ENCODE measurements at regions not wholly inside any gene's neighbourhood (a gene's known extent, or its start where the extent isn't known, plus 50 kb on each side); places are given as distances from the start of the nearest gene placed in this dataset.
"Not testable (repeated sequence)": the region's sequence is repeated elsewhere in the genome, so short reads cannot be mapped to it uniquely, and the experiment has no call there.

DNA sequence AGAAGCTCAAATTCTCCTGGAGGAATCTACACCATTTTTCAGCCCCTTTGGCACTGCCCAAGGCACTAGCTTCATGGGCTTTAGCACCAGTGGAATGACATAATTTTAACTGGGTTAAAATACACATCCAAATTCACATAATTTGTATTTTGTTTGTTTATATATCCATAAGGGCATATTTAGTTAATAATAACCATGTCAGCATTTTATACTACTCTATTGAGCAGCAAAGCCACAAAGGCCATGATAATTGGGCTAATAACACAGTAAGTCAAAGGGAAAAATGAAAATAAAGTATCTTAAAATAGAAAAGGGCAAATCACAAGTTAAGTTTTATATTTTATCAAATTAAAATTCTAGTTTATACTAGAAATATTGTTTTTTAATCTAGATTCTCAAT, 262.7 kb upstream of the TACR3 start:
- in situ Hi-C loops (cut with HindIII; ENCODE audit: low sequenced_read_pairs) = no loop called here
- TF ChIP-seq, protein P1, sequence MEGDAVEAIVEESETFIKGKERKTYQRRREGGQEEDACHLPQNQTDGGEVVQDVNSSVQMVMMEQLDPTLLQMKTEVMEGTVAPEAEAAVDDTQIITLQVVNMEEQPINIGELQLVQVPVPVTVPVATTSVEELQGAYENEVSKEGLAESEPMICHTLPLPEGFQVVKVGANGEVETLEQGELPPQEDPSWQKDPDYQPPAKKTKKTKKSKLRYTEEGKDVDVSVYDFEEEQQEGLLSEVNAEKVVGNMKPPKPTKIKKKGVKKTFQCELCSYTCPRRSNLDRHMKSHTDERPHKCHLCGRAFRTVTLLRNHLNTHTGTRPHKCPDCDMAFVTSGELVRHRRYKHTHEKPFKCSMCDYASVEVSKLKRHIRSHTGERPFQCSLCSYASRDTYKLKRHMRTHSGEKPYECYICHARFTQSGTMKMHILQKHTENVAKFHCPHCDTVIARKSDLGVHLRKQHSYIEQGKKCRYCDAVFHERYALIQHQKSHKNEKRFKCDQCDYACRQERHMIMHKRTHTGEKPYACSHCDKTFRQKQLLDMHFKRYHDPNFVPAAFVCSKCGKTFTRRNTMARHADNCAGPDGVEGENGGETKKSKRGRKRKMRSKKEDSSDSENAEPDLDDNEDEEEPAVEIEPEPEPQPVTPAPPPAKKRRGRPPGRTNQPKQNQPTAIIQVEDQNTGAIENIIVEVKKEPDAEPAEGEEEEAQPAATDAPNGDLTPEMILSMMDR (IDR thresholded peaks at IDR 0.05; ENCODE audit: low read depth, low read length, missing control alignments) = no peak

DNA sequence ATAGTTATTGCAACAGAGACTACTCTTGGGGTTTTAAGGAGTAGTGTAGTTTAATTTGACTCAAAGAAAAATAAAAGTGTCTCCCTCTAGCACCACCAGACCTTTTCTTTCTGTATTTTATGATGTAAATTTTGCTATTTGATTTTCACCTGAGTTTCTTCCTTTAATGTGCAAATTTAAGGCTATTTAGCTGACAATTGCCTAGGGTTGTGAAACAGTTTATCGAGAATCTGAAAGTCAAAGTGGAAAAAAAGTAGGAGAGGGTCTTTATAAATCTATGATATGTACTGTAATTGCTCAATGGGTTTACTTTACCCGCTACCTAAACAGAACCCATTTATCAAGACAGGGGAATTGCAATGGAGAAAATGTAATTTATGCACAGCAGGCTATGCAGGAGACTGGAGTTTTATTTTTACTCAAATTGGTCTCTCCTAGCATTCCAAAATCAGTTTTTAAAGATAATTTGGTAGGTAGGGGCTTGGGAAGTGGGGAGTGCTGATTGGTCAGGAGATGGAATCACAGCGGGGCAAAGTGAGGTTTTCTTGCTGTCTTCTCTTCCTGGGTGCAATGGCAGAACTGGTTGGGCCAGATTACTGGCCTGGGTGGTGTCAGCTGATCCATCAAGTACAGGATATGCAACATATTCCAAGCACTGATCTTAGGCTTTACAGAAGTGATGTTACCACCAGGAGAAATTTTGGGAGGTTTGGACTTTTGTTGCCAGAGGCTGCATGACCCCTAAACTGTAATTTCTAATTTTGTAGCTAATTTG, 228.6 kb upstream of the TACR3 start:
- no peak for DNase-seq (ENCODE audit: low read depth)
- H3K4me3 ChIP-seq (ENCODE audit: low read depth, low read length) = no peak overlapping the region
- TF ChIP-seq, protein P1 (IDR thresholded peaks at IDR 0.05; ENCODE audit: low read depth, low read length, missing control alignments) = no peak
- in situ Hi-C loops (cut with HindIII; ENCODE audit: low sequenced_read_pairs) = no loop called here

More for the DNA sequence above, 262.7 kb upstream of the TACR3 start:
- DNase-seq (ENCODE audit: low read depth) = no peak
- no peak overlapping the region for H3K4me3 ChIP-seq (ENCODE audit: low read depth, low read length)

DNA sequence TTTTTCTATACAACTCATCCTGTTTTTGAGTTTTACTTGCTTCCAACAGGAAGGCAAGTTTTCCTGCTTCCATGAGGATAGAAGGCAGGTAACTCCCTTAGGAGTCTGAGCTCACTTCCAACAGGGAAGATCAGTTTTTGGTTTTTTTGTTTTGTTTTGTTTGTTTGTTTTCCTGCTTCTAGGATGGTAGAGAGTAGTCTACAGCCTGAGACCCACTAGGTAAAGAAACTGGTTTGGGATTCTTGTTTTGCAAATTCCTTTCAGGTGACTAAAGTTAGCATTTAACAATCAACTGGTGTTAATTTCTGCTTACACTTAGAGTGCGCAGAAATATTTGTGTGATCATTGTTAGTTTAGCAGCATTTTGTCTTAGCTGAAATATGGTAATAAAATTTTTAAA, 227.8 kb upstream of the TACR3 start:
- no peak overlapping the region for H3K4me3 ChIP-seq (ENCODE audit: low read depth, low read length)
- in situ Hi-C loops (cut with HindIII; ENCODE audit: low sequenced_read_pairs) = no loop called here
- DNase-seq (ENCODE audit: low read depth) = no peak
- TF ChIP-seq, protein P1 (IDR thresholded peaks at IDR 0.05; ENCODE audit: low read depth, low read length, missing control alignments) = no peak

DNA sequence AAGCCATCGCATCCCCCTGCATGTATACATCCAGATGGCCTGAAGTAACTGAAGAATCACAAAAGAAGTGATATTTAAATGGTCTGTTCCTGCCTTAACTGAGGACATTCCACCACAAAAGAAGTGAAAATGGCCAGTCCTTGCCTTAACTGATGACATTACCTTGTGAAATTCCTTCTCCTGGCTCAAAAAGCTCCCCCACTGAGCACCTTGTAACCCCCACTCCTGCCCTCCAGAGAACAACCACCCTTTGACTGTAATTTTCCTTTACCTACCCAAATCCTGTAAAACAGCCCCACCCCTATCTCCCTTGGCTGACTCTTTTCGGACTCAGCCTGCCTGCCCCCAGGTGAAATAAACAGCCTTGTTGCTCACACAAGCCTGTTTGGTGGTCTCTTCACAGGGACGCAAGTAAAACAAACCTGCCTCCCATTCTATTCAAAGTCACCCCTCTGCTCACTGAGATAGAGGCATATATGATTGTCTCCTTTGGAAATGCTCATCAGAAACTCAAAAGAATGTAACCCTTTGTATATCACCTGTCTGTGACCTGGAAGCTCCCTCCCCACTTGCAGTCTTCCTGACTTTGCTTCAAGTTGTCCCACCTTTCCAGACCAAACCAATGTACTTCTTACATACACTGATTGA, 227.0 kb upstream of the TACR3 start:
- in situ Hi-C loops (cut with HindIII; ENCODE audit: low sequenced_read_pairs); DNase-seq (ENCODE audit: low read depth); H3K4me3 ChIP-seq (ENCODE audit: low read depth, low read length): not testable (repeated sequence)

DNA sequence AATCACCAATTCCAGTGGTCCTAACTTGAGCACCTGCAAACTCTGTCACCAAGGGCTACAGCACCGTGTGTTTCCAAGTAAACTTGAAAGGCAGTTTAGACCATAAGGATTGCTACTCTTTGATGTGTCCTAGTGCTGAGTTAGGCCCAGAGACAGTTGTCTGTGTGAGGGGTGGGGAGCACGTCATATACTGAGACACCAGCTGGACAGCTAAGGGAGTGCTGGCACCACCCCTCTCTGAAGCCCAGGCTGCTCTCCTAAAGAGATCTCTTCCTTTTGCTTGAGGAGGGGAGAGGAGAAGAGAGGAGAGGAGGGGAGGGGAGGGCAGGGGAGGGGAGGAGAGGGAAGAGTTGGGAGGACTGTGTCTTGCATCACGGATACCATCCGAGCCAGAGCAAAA, 218.7 kb upstream of the TACR3 start:
- no peak for DNase-seq (ENCODE audit: low read depth)
- TF ChIP-seq, protein P1 (IDR thresholded peaks at IDR 0.05; ENCODE audit: low read depth, low read length, missing control alignments) = no peak
- H3K4me3 ChIP-seq (ENCODE audit: low read depth, low read length) = no peak overlapping the region
- in situ Hi-C loops (cut with HindIII; ENCODE audit: low sequenced_read_pairs) = no loop called here

DNA sequence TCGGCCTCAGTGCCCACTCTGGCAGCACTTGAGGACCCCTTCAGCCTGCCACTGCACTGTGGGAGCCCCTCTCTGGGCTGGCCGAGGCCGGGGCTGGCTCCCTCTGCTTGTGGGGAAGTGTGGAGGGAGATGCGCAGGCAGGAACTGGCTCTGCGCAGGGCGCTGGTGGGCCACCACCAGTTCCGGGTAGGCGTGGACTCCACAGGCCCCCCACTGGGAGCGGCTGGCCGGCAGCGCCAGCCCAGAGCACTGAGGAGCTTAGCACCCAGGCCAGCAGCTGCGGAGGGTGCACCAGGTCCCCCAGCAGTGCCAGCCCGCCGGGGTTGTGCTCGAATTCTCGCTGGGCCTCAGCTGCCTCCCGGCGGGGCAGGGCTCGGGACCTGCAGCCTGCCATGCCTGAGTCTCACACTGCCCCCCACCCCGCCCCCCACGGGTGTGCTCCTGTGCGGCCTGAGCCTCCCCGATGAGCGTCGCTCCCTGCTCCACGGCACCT, 216.9 kb upstream of the TACR3 start:
- no peak overlapping the region for H3K4me3 ChIP-seq (ENCODE audit: low read depth, low read length)
- TF ChIP-seq, protein P1 (IDR thresholded peaks at IDR 0.05; ENCODE audit: low read depth, low read length, missing control alignments) = no peak
- in situ Hi-C loops (cut with HindIII; ENCODE audit: low sequenced_read_pairs) = no loop called here
- DNase-seq (ENCODE audit: low read depth) = no peak
